ENCODE measurements at regions not wholly inside any gene's neighbourhood (a gene's known extent, or its start where the extent isn't known, plus 50 kb on each side); places are given as distances from the start of the nearest gene placed in this dataset.

DNA sequence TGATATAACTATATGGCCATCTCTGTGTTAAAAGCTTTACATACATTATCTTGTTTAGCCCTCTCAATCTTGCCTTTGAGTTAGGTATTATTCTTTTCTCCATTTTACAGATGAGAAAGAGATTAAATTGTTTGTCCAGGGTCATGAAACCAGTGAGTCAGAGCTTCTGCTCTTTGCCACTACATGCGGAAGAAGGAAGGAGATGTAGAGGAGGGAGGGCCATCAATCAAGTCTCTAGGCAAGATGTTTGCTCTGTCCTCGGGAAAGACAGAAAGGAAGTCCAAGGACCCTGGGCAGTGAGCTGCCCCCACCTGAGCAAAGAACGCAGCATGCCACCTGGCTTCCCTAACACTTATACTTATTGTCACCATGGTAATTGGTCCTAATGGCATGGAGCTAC, 133.7 kb upstream of the IL1RAPL2 start:
- H3K4me3 ChIP-seq = no peak overlapping the region
- no peak for FAIRE-seq
- in situ Hi-C loops (cut with MboI) = no loop called here
- H4K20me1 ChIP-seq (replicated peaks; ENCODE audit: control insufficient read depth, insufficient read depth, low read length) = no peaks in the 10 kb centered on the region
- BruUV-seq (replicated peaks) = no TSS peak
- no peaks in the 10 kb centered on the region for H3K4me1 ChIP-seq (replicated peaks in 1 of 2; ENCODE audit: control insufficient read depth in 2 of 2, insufficient read depth in 2 of 2, low read length in 2 of 2)
- H3K79me2 ChIP-seq (ENCODE audit: control insufficient read depth, insufficient read depth, low read length) = no peaks in the 10 kb centered on the region
- ChIA-PET CTCF (ENCODE audit: low intra/inter-chr PET ratio) (no interaction called here), POLR2A (no interaction called here)
- H3K27me3 ChIP-seq (ENCODE audit: control insufficient read depth in 2 of 2, insufficient read depth in 2 of 2, low read length in 2 of 2) = no peaks in the 10 kb centered on the region
- H3K4me2 ChIP-seq (ENCODE audit: insufficient read depth, low read length) = no peak overlapping the region
- no peak overlapping the region for H2AFZ ChIP-seq (ENCODE audit: low read depth, low read length)
- no peaks in the 10 kb centered on the region for H3K9me1 ChIP-seq (ENCODE audit: control insufficient read depth, insufficient read depth, low read length)
- no peaks in the 10 kb centered on the region for H3K9me3 ChIP-seq (replicated peaks; ENCODE audit: control insufficient read depth, insufficient read depth, low read depth, low read length)
- H3K27ac ChIP-seq (ENCODE audit: extremely low read depth, low read depth, low read length) = no peak overlapping the region
- H3K9ac ChIP-seq (ENCODE audit: insufficient read depth in 1 of 2, low read depth in 2 of 2, low read length in 2 of 2) = no peak overlapping the region
- ATAC-seq = no peak
- H3K36me3 ChIP-seq (ENCODE audit: control insufficient read depth, insufficient read depth, low read length) = no peaks in the 10 kb centered on the region
- intact Hi-C loops (cut with micrococcal nuclease) = no loop called here
- DNase-seq (ENCODE audit: extremely low read depth in 1 of 4, low spot score in 3 of 4) = no peak
- WGBS (ENCODE audit: insufficient coverage, low coverage, missing lambda C conversion rate) = 0% methylated on average over 2 of the region's 3 CpGs
- no peak for TF ChIP-seq HNRNPLL (IDR thresholded peaks at IDR 0.05; ENCODE audit: low read depth, low read length, poor library complexity, severe bottlenecking)
- TF ChIP-seq HDAC1 (IDR thresholded peaks at IDR 0.05) = no peak
- no peak for TF ChIP-seq KAT8 (IDR thresholded peaks at IDR 0.05; ENCODE audit: low read depth)
- no peak for TF ChIP-seq NFIX (CRISPR knock-in tag; IDR thresholded peaks at IDR 0.05; ENCODE audit: low read depth)
- TF ChIP-seq, protein P1, sequence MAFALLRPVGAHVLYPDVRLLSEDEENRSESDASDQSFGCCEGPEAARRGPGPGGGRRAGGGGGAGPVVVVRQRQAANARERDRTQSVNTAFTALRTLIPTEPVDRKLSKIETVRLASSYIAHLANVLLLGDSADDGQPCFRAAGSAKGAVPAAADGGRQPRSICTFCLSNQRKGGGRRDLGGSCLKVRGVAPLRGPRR (CRISPR knock-in tag; IDR thresholded peaks at IDR 0.05) = no peak
- TF ChIP-seq, protein P2, sequence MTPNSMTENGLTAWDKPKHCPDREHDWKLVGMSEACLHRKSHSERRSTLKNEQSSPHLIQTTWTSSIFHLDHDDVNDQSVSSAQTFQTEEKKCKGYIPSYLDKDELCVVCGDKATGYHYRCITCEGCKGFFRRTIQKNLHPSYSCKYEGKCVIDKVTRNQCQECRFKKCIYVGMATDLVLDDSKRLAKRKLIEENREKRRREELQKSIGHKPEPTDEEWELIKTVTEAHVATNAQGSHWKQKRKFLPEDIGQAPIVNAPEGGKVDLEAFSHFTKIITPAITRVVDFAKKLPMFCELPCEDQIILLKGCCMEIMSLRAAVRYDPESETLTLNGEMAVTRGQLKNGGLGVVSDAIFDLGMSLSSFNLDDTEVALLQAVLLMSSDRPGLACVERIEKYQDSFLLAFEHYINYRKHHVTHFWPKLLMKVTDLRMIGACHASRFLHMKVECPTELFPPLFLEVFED (CRISPR knock-in tag; conservative IDR thresholded peaks at IDR 0.05) = no peak
- no peak for TF ChIP-seq ELF4 (CRISPR knock-in tag; IDR thresholded peaks at IDR 0.05)
- TF ChIP-seq, protein P3, sequence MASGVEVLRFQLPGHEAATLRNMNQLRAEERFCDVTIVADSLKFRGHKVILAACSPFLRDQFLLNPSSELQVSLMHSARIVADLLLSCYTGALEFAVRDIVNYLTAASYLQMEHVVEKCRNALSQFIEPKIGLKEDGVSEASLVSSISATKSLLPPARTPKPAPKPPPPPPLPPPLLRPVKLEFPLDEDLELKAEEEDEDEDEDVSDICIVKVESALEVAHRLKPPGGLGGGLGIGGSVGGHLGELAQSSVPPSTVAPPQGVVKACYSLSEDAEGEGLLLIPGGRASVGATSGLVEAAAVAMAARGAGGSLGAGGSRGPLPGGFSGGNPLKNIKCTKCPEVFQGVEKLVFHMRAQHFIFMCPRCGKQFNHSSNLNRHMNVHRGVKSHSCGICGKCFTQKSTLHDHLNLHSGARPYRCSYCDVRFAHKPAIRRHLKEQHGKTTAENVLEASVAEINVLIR (CRISPR knock-in tag; IDR thresholded peaks at IDR 0.05) = no peak
- no peak for TF ChIP-seq XRCC5 (IDR thresholded peaks at IDR 0.05; ENCODE audit: low read depth, low read length)
- no peak for TF ChIP-seq GABPA (tag; conservative IDR thresholded peaks at IDR 0.05; ENCODE audit: low read depth)
- no peak for TF ChIP-seq NFE2 (IDR thresholded peaks at IDR 0.05; ENCODE audit: low read depth)
- TF ChIP-seq DNMT1 (IDR thresholded peaks at IDR 0.05) = no peak
- TF ChIP-seq ZNF282 (CRISPR knock-in tag; IDR thresholded peaks at IDR 0.05) = no peak
- TF ChIP-seq, protein P4, sequence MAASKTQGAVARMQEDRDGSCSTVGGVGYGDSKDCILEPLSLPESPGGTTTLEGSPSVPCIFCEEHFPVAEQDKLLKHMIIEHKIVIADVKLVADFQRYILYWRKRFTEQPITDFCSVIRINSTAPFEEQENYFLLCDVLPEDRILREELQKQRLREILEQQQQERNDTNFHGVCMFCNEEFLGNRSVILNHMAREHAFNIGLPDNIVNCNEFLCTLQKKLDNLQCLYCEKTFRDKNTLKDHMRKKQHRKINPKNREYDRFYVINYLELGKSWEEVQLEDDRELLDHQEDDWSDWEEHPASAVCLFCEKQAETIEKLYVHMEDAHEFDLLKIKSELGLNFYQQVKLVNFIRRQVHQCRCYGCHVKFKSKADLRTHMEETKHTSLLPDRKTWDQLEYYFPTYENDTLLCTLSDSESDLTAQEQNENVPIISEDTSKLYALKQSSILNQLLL (CRISPR knock-in tag; IDR thresholded peaks at IDR 0.05; ENCODE audit: borderline replicate concordance) = no peak
- TF ChIP-seq CBFA2T3 (IDR thresholded peaks at IDR 0.05) = no peak
- TF ChIP-seq, protein P5, sequence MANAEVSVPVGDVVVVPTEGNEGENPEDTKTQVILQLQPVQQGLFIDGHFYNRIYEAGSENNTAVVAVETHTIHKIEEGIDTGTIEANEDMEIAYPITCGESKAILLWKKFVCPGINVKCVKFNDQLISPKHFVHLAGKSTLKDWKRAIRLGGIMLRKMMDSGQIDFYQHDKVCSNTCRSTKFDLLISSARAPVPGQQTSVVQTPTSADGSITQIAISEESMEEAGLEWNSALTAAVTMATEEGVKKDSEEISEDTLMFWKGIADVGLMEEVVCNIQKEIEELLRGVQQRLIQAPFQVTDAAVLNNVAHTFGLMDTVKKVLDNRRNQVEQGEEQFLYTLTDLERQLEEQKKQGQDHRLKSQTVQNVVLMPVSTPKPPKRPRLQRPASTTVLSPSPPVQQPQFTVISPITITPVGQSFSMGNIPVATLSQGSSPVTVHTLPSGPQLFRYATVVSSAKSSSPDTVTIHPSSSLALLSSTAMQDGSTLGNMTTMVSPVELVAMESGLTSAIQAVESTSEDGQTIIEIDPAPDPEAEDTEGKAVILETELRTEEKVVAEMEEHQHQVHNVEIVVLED (CRISPR knock-in tag; IDR thresholded peaks at IDR 0.05) = no peak
- TF ChIP-seq MTA2 (IDR thresholded peaks at IDR 0.05; ENCODE audit: low read depth) = no peak
- TF ChIP-seq, protein P6, sequence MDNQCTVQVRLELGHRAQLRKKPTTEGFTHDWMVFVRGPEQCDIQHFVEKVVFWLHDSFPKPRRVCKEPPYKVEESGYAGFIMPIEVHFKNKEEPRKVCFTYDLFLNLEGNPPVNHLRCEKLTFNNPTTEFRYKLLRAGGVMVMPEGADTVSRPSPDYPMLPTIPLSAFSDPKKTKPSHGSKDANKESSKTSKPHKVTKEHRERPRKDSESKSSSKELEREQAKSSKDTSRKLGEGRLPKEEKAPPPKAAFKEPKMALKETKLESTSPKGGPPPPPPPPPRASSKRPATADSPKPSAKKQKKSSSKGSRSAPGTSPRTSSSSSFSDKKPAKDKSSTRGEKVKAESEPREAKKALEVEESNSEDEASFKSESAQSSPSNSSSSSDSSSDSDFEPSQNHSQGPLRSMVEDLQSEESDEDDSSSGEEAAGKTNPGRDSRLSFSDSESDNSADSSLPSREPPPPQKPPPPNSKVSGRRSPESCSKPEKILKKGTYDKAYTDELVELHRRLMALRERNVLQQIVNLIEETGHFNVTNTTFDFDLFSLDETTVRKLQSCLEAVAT (IDR thresholded peaks at IDR 0.05) = no peak

Data from K562 (cell line).